IMR-90 (cell line): ENCODE measurements at regions not wholly inside any gene's neighbourhood (a gene's known extent, or its start where the extent isn't known, plus 50 kb on each side); places are given as distances from the start of the nearest gene placed in this dataset.

Source experiments
- ATAC-seq: fragments of 200-7000 bp; cut with Tn5 transposase; 2 replicates; pipeline ENCODE4 v1.9.1; 2020; ENCODE audit warnings: low read depth, mild to moderate bottlenecking, moderate library complexity
- BruUV-seq: library from RNA; stranded (reverse); fragments of 400-500 nt; replicated peaks from 2 replicates; lab custom pipeline; 2021; lab: Mats Ljungman, UMichigan
- CTCF ChIA-PET: fragments of 300-600 bp; formaldehyde crosslinking; extraction: SDS; loops from one replicate; lab custom pipeline; 2021; ENCODE audit warnings: antibody characterized with exemption; lab: Yijun Ruan, JAX
- POLR2A ChIA-PET: fragments of 300-600 bp; sonication (Branson Sonifier 250); formaldehyde crosslinking; loops from one replicate; lab custom pipeline; 2022; ENCODE audit warnings: antibody characterized with exemption; ENCODE audit not compliant: unreplicated experiment; lab: Charles Lee
- DNase-seq: peaks from one replicate; pipeline ENCODE4 v3.0.0; 2013
- H2AFZ ChIP-seq: replicated peaks from 2 replicates; pipeline ENCODE3; 2013; ENCODE audit warnings: low read length, mild to moderate bottlenecking; ENCODE audit not compliant: poor library complexity
- H2AK5ac ChIP-seq: 2 replicates; pipeline ENCODE4 v1.6.1; 2013; ENCODE audit warnings: low read depth, low read length, inconsistent platforms
- H2AK9ac ChIP-seq: replicated peaks from 2 replicates; pipeline ENCODE3; 2013; ENCODE audit warnings: mild to moderate bottlenecking, low read depth, low read length, moderate library complexity; ENCODE audit not compliant: poor library complexity
- H2BK120ac ChIP-seq: 2 replicates; pipeline ENCODE4 v1.6.1; 2013; ENCODE audit warnings: low read depth, low read length, inconsistent platforms
- H2BK15ac ChIP-seq: 3 replicates; pipeline ENCODE4 v1.6.1; 2013; ENCODE audit warnings: low read depth, low read length, inconsistent platforms
- H2BK20ac ChIP-seq: 2 replicates; pipeline ENCODE4 v1.6.1; 2013; ENCODE audit warnings: low read depth, mild to moderate bottlenecking, inconsistent platforms, low read length, moderate library complexity
- H2BK5ac ChIP-seq: 2 replicates; pipeline ENCODE4 v1.6.1; 2013; ENCODE audit warnings: mild to moderate bottlenecking, low read depth, low read length, inconsistent platforms; ENCODE audit not compliant: poor library complexity, severe bottlenecking
- H3K14ac ChIP-seq: replicated peaks from 2 replicates; pipeline ENCODE4 v1.6.1; 2013; ENCODE audit warnings: low read depth, low read length, inconsistent platforms
- H3K18ac ChIP-seq: 2 replicates; pipeline ENCODE4 v1.6.1; 2013; ENCODE audit warnings: low read depth, low read length, control low read depth
- H3K23ac ChIP-seq: 2 replicates; pipeline ENCODE4 v1.6.1; 2013; ENCODE audit warnings: low read depth, low read length, inconsistent platforms
- H3K27ac ChIP-seq: 2 replicates; pipeline ENCODE4 v1.5.1; 2013; ENCODE audit warnings: mild to moderate bottlenecking, control low read depth, low read length; ENCODE audit not compliant: insufficient read depth
- H3K27me3 ChIP-seq: 2 replicates; pipeline ENCODE4 v1.6.1; 2013; ENCODE audit warnings: low read length; ENCODE audit not compliant: control insufficient read depth, insufficient read depth
- H3K36me3 ChIP-seq: 2 replicates; pipeline ENCODE4 v1.6.1; 2013; ENCODE audit warnings: low read length, mixed read lengths; ENCODE audit not compliant: control insufficient read depth, insufficient read depth
- H3K4ac ChIP-seq: 2 replicates; pipeline ENCODE4 v1.6.1; 2013; ENCODE audit warnings: low read depth, low read length, inconsistent platforms
- H3K4me1 ChIP-seq: 2 replicates; pipeline ENCODE4 v1.6.1; 2013; ENCODE audit warnings: low read length, mixed read lengths; ENCODE audit not compliant: control insufficient read depth, insufficient read depth
- H3K4me2 ChIP-seq: 2 replicates; pipeline ENCODE4 v1.6.1; 2013; ENCODE audit warnings: low read depth, mild to moderate bottlenecking, control low read depth, low read length, moderate library complexity
- H3K4me3 ChIP-seq: 2 replicates; pipeline ENCODE4 v1.5.1; 2013; ENCODE audit warnings: low read depth, mild to moderate bottlenecking, control low read depth, low read length, moderate library complexity; ENCODE audit not compliant: insufficient read depth
- H3K56ac ChIP-seq: 2 replicates; pipeline ENCODE4 v1.6.1; 2013; ENCODE audit warnings: low read length, inconsistent platforms; ENCODE audit not compliant: insufficient read depth; ENCODE audit errors: extremely low read depth
- H3K79me1 ChIP-seq, 2 experiments: 2 replicates each; pipeline ENCODE4 v1.6.1; 2013; ENCODE audit warnings: low read length in 2 of 2, inconsistent platforms in 1 of 2, low read depth in 1 of 2
- H3K9ac ChIP-seq: 2 replicates; pipeline ENCODE4 v1.6.1; 2013; ENCODE audit warnings: low read depth, low read length, control low read depth
- H3K9me1 ChIP-seq: 2 replicates; pipeline ENCODE4 v1.6.1; 2013; ENCODE audit warnings: low read length, inconsistent platforms; ENCODE audit not compliant: insufficient read depth
- H3K9me3 ChIP-seq: 2 replicates; pipeline ENCODE4 v1.6.1; 2013; ENCODE audit warnings: low read length; ENCODE audit not compliant: control insufficient read depth, insufficient read depth
- H4K20me1 ChIP-seq: 2 replicates; pipeline ENCODE4 v1.6.1; 2013; ENCODE audit warnings: low read length, inconsistent platforms; ENCODE audit not compliant: insufficient read depth
- H4K5ac ChIP-seq: 2 replicates; pipeline ENCODE4 v1.6.1; 2013; ENCODE audit warnings: mild to moderate bottlenecking, low read depth, low read length, control low read depth
- H4K8ac ChIP-seq, 2 experiments: 2 replicates each; pipeline ENCODE4 v1.6.1; 2013; ENCODE audit warnings: low read depth in 2 of 2, low read length in 2 of 2, control low read depth in 1 of 2, inconsistent platforms in 1 of 2
- H4K91ac ChIP-seq: 2 replicates; pipeline ENCODE4 v1.6.1; 2013; ENCODE audit warnings: low read depth, low read length, inconsistent platforms; ENCODE audit not compliant: insufficient read depth
- BHLHE40 ChIP-seq: fragments of 150-350 bp; IDR thresholded peaks from 2 replicates; pipeline ENCODE4 v1.6.1; 2016; ENCODE audit warnings: mild to moderate bottlenecking, low read depth, low read length
- CEBPB ChIP-seq: IDR thresholded peaks from 2 replicates; pipeline ENCODE4 v1.6.1; 2012; ENCODE audit warnings: low read depth, low read length, improper control_type of control experiment
- CHD1 ChIP-seq: IDR thresholded peaks from 2 replicates; pipeline ENCODE4 v1.6.1; 2012; ENCODE audit warnings: low read depth, low read length, improper control_type of control experiment
- ELK1 ChIP-seq: fragments of 150-350 bp; IDR thresholded peaks from 2 replicates; pipeline ENCODE4 v1.6.1; 2016; ENCODE audit warnings: low read depth, mild to moderate bottlenecking, low read length, moderate library complexity, borderline replicate concordance
- FOS ChIP-seq: fragments of 150-350 bp; IDR thresholded peaks from 2 replicates; pipeline ENCODE4 v1.6.1; 2016; ENCODE audit warnings: low read depth, low read length
- MAFK ChIP-seq: IDR thresholded peaks from 2 replicates; pipeline ENCODE4 v1.6.1; 2012; ENCODE audit warnings: low read depth, low read length, improper control_type of control experiment
- MXI1 ChIP-seq: IDR thresholded peaks from 2 replicates; pipeline ENCODE4 v1.6.1; 2012; ENCODE audit warnings: low read depth, mild to moderate bottlenecking, low read length, moderate library complexity, borderline replicate concordance
- NFE2L2 ChIP-seq: fragments of 150-350 bp; IDR thresholded peaks from 2 replicates; pipeline ENCODE4 v1.6.1; 2016; ENCODE audit warnings: low read depth, mild to moderate bottlenecking, low read length
- POLR2A ChIP-seq: IDR thresholded peaks from 2 replicates; pipeline ENCODE4 v1.6.1; 2012; ENCODE audit warnings: mild to moderate bottlenecking, low read depth, low read length
- RFX5 ChIP-seq: IDR thresholded peaks from 2 replicates; pipeline ENCODE4 v1.8.0; 2012; ENCODE audit warnings: low read depth, mild to moderate bottlenecking, low read length, moderate library complexity
- SMC3 ChIP-seq: fragments of 150-350 bp; IDR thresholded peaks from 2 replicates; pipeline ENCODE4 v1.6.1; 2016; ENCODE audit warnings: low read depth, mild to moderate bottlenecking, antibody characterized with exemption, low read length, moderate library complexity
- USF2 ChIP-seq: fragments of 150-350 bp; IDR thresholded peaks from 2 replicates; pipeline ENCODE4 v1.6.1; 2017; ENCODE audit warnings: mild to moderate bottlenecking, antibody characterized with exemption, low read length, low read depth
- dilution Hi-C: fragments of 300-500 bp; cut with HindIII; formaldehyde crosslinking; loops from one replicate; pipeline ENCODE4 v1.14.3; 2018; ENCODE audit warnings: low sequenced_read_pairs; ENCODE audit not compliant: unreplicated experiment
- in situ Hi-C: fragments of 300-500 bp; cut with MboI; formaldehyde crosslinking; loops from 3 replicates; pipeline ENCODE4 v1.14.3; 2019; ENCODE audit warnings: low sequenced_read_pairs, inconsistent platforms, mixed read lengths
- intact Hi-C: fragments of 100-400 bp; cut with micrococcal nuclease; formaldehyde crosslinking; loops from 2 replicates; pipeline ENCODE4 v1.10.0; 2022

GRCh38 chr7:86002858-86003257, 640.9 kb upstream of the GRM3 start:
- no peak overlapping the region for H3K4me2 ChIP-seq
- intact Hi-C loops, result no loop called here
- no peak for ATAC-seq

More at GRCh38 chr7:86002858-86003257, 640.9 kb upstream of the GRM3 start:
- H3K4me3 ChIP-seq, result no peak overlapping the region
- ChIA-PET CTCF (no interaction called here), POLR2A (no interaction called here)
- DNase-seq, result no peak
- TF ChIP-seq BHLHE40, result no peak
- TF ChIP-seq FOS, result no peak
- TF ChIP-seq ELK1, result no peak
- TF ChIP-seq USF2, result no peak
- TF ChIP-seq MAFK, result no peak
- TF ChIP-seq NFE2L2, result no peak
- no peak for TF ChIP-seq MXI1
- no peak for TF ChIP-seq SMC3
- TF ChIP-seq CHD1, result no peak
- TF ChIP-seq CEBPB, result no peak
- TF ChIP-seq RFX5, result no peak
- no peak for TF ChIP-seq POLR2A
- dilution Hi-C loops (no loop called here), in situ Hi-C loops (no loop called here)
- no peaks in the 10 kb centered on the region for H3K36me3 ChIP-seq
- peaks cover 16% of the 10 kb centered on the region for H3K9me3 ChIP-seq
- H3K4me1 ChIP-seq, result no peaks in the 10 kb centered on the region
- H3K27me3 ChIP-seq, result no peaks in the 10 kb centered on the region
- no peaks in the 10 kb centered on the region for H3K9me1 ChIP-seq
- H2BK15ac ChIP-seq, result no peak overlapping the region
- no peak overlapping the region for H2AFZ ChIP-seq
- no peak overlapping the region for H2AK9ac ChIP-seq
- H3K9ac ChIP-seq, result no peak overlapping the region
- no peak overlapping the region for H2AK5ac ChIP-seq
- H4K91ac ChIP-seq, result no peak overlapping the region
- H2BK5ac ChIP-seq, result no peak overlapping the region
- H4K20me1 ChIP-seq, result no peaks in the 10 kb centered on the region
- BruUV-seq, result no TSS peak
- no peak overlapping the region for H3K23ac ChIP-seq
- H3K14ac ChIP-seq, result no peak overlapping the region
- H2BK20ac ChIP-seq, result no peak overlapping the region
- H3K56ac ChIP-seq, result no peak overlapping the region
- H3K27ac ChIP-seq, result no peak overlapping the region
- H3K79me1 ChIP-seq, result no peaks in the 10 kb centered on the region
- H3K4ac ChIP-seq, result no peak overlapping the region
- H4K5ac ChIP-seq, result no peak overlapping the region
- no peak overlapping the region for H4K8ac ChIP-seq
- no peak overlapping the region for H2BK120ac ChIP-seq
- H3K18ac ChIP-seq, result no peak overlapping the region
